Gastroesophageal sphincter (tissue), 3 donors: ENCODE measurements at regions not wholly inside any gene's neighbourhood (a gene's known extent, or its start where the extent isn't known, plus 50 kb on each side); places are given as distances from the start of the nearest gene placed in this dataset.

Experiments
- POLR2A ChIP-seq, 2 donors: fragments of 450-650 bp; IDR thresholded peaks; one replicate each; pipeline ENCODE4 v1.6.1; 2017; ENCODE audit warnings: antibody characterized with exemption in 2 of 2, mild to moderate bottlenecking in 2 of 2, moderate library complexity in 1 of 2
- TF ChIP-seq, protein P1 (sequence below), 4 experiments: fragments of 200-600 bp in 2 of 4; fragments of 450-650 bp in 2 of 4; sonication (generic) in 1 of 4; IDR thresholded peaks; one replicate each; pipeline ENCODE4 v1.5.1; 2017 to 2019; ENCODE audit warnings: antibody characterized with exemption in 4 of 4, mild to moderate bottlenecking in 2 of 4, moderate library complexity in 2 of 4

DNA sequence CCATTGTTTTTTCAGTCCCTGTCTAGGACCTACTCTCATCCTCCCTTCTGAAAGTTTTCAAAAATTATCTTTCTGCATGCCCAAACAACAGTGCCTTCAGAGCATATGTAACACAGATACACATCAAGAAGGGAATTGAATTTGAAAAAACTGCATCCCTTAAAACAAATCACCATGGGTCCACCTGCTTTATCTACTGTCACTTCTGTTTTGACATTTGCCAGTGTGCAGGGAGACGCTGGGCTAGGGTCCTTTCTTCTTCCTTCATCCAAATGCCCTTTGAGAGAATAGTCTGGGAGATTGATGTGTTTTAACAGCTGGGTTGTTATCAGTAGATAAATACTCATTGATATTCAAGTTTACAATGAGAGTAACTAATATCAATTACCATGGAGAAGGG is 1630.1 kb downstream of the MAT2B start:
- TF ChIP-seq, protein P1, sequence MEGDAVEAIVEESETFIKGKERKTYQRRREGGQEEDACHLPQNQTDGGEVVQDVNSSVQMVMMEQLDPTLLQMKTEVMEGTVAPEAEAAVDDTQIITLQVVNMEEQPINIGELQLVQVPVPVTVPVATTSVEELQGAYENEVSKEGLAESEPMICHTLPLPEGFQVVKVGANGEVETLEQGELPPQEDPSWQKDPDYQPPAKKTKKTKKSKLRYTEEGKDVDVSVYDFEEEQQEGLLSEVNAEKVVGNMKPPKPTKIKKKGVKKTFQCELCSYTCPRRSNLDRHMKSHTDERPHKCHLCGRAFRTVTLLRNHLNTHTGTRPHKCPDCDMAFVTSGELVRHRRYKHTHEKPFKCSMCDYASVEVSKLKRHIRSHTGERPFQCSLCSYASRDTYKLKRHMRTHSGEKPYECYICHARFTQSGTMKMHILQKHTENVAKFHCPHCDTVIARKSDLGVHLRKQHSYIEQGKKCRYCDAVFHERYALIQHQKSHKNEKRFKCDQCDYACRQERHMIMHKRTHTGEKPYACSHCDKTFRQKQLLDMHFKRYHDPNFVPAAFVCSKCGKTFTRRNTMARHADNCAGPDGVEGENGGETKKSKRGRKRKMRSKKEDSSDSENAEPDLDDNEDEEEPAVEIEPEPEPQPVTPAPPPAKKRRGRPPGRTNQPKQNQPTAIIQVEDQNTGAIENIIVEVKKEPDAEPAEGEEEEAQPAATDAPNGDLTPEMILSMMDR (IDR thresholded peaks at IDR 0.05) = no peak
- no peak for TF ChIP-seq POLR2A (IDR thresholded peaks at IDR 0.05)
